KMS-11 (cell line): ENCODE measurements at regions not wholly inside any gene's neighbourhood (a gene's known extent, or its start where the extent isn't known, plus 50 kb on each side); places are given as distances from the start of the nearest gene placed in this dataset.

Source experiments
- H2AFZ ChIP-seq: fragments of 200-600 bp; sonication (generic); 2 replicates; pipeline ENCODE4 v1.6.1; 2016; ENCODE audit warnings: antibody characterized with exemption, mixed run types, low read depth
- H3K27ac ChIP-seq: fragments of 200-600 bp; sonication (generic); 2 replicates; pipeline ENCODE4 v1.6.1; 2016; ENCODE audit warnings: mild to moderate bottlenecking, mixed run types
- H3K27me3 ChIP-seq: fragments of 200-600 bp; sonication (generic); 2 replicates; pipeline ENCODE4 v1.6.1; 2017; ENCODE audit warnings: mild to moderate bottlenecking, low read depth, mixed run types, moderate library complexity; ENCODE audit not compliant: insufficient read depth
- H3K36me3 ChIP-seq: fragments of 200-600 bp; sonication (generic); 2 replicates; pipeline ENCODE4 v1.6.1; 2017; ENCODE audit warnings: mild to moderate bottlenecking, mixed run types; ENCODE audit not compliant: insufficient read depth
- H3K4me1 ChIP-seq: fragments of 200-600 bp; sonication (generic); 2 replicates; pipeline ENCODE4 v1.6.1; 2016; ENCODE audit warnings: mild to moderate bottlenecking, low read depth, mixed run types; ENCODE audit not compliant: poor library complexity, severe bottlenecking
- H3K4me2 ChIP-seq: fragments of 200-600 bp; sonication (generic); 2 replicates; pipeline ENCODE4 v1.7.0; 2016; ENCODE audit warnings: mild to moderate bottlenecking, mixed run types
- H3K4me3 ChIP-seq: fragments of 200-600 bp; sonication (generic); IDR thresholded peaks from 2 replicates; pipeline ENCODE4 v1.6.1; 2017; ENCODE audit warnings: low read depth, low read length, mixed read lengths; ENCODE audit not compliant: insufficient read depth
- H3K79me2 ChIP-seq: fragments of 200-600 bp; sonication (generic); 2 replicates; pipeline ENCODE4 v1.6.1; 2016; ENCODE audit warnings: low read depth, mixed run types; ENCODE audit not compliant: insufficient read depth
- H3K9ac ChIP-seq: fragments of 200-600 bp; sonication (generic); 2 replicates; pipeline ENCODE4 v1.6.1; 2016; ENCODE audit warnings: mild to moderate bottlenecking, mixed run types
- H4K20me1 ChIP-seq: fragments of 200-600 bp; sonication (generic); 2 replicates; pipeline ENCODE4 v1.6.1; 2016; ENCODE audit warnings: mild to moderate bottlenecking, mixed run types; ENCODE audit not compliant: insufficient read depth
- TF ChIP-seq, protein P1 (sequence below): fragments of 200-600 bp; sonication (generic); conservative IDR thresholded peaks from 2 replicates; pipeline ENCODE4 v1.6.1; 2017; ENCODE audit warnings: low read depth, mild to moderate bottlenecking, antibody characterized with exemption, low read length, moderate library complexity, mixed read lengths

DNA sequence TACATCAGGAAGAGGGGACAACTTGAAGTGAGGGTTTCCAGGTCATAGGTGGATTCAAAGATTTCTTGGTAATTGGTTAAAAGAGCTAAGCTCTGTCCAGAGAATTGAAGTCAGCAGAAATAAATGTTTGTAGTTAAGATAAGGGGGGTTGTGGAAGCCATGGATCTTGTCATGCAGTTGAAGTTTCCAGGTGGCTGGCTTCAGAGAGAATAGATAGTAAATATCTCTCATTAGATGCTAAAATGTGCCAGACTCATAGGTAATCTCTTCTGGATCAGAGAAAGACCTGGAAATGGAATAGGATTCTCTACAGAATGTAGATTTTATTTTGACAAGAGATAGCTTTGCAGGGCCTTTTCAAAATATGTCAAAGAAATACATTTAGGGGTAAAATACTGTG is 491.7 kb downstream of the PRR16 start:
- Histone ChIP-seq H3K4me3 (no peak overlapping the region), H3K79me2 (no peaks in the 10 kb centered on the region), H3K27me3 (no peaks in the 10 kb centered on the region), H3K36me3 (no peaks in the 10 kb centered on the region), H3K27ac (no peak overlapping the region), H3K4me2 (no peak overlapping the region), H4K20me1 (no peaks in the 10 kb centered on the region), H3K9ac (no peak overlapping the region), H3K4me1 (no peaks in the 10 kb centered on the region), H2AFZ (no peak overlapping the region)
- TF ChIP-seq, protein P1, sequence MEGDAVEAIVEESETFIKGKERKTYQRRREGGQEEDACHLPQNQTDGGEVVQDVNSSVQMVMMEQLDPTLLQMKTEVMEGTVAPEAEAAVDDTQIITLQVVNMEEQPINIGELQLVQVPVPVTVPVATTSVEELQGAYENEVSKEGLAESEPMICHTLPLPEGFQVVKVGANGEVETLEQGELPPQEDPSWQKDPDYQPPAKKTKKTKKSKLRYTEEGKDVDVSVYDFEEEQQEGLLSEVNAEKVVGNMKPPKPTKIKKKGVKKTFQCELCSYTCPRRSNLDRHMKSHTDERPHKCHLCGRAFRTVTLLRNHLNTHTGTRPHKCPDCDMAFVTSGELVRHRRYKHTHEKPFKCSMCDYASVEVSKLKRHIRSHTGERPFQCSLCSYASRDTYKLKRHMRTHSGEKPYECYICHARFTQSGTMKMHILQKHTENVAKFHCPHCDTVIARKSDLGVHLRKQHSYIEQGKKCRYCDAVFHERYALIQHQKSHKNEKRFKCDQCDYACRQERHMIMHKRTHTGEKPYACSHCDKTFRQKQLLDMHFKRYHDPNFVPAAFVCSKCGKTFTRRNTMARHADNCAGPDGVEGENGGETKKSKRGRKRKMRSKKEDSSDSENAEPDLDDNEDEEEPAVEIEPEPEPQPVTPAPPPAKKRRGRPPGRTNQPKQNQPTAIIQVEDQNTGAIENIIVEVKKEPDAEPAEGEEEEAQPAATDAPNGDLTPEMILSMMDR: no peak

DNA sequence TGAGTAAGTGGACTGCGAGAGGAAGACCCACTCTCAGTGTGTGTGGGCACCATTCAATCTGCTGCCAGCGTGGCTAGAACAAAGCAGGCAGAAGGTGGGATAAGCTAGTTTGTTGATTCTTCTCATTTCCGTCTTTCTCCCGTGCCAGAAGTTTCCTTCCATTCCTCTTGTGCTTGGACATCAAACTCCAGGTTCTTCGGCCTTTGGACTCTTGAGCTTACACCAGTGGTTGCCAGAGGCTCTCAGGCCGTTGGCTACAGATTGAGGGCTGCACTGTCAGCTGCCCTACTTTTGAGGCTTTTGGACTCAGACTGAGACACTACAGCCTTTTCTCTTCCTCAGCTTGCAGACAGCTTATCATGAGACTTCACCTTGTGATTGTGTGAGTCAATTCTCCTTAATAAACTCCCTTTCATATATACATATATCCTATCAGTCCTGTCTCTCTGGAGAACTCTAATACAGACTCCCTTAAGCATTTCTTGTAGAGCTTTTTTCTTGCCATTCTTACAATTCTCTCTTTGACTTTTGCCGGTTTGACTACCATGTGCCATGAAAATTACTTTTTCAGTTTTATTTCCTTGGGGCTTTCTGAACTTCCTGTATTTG is 494.9 kb downstream of the PRR16 start:
- Histone ChIP-seq H4K20me1 (no peaks in the 10 kb centered on the region), H2AFZ (no peak overlapping the region), H3K9ac (no peak overlapping the region), H3K27me3 (no peaks in the 10 kb centered on the region), H3K79me2 (no peaks in the 10 kb centered on the region), H3K4me1 (no peaks in the 10 kb centered on the region), H3K4me2 (no peak overlapping the region), H3K4me3 (no peak overlapping the region), H3K36me3 (no peaks in the 10 kb centered on the region), H3K27ac (no peak overlapping the region)
- TF ChIP-seq, protein P1: no peak

DNA sequence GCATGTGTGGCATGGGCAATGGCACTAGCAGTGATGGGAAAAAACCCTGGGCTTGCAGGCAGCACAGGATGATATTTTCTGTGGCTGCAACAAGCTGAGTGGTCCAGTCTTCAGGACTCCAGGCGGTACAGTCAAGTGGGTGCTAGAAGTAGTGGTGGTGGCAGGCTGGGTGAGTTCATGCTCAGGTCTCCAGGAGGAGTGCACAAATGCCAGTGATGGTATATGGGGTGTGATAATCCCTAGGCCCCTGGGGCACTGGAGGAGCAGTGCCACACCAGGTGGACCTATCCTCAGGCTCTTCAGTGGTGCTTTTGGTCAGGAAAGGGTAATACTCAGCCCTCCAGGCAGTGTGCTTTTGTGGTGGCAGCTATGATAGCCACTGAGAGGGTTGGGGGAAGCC is 496.4 kb downstream of the PRR16 start:
- no peak overlapping the region for H3K27ac ChIP-seq
- TF ChIP-seq, protein P1: no peak
- H3K9ac ChIP-seq: no peak overlapping the region
- H3K4me3 ChIP-seq: no peak overlapping the region
- H3K27me3 ChIP-seq: no peaks in the 10 kb centered on the region
- no peak overlapping the region for H2AFZ ChIP-seq
- no peaks in the 10 kb centered on the region for H4K20me1 ChIP-seq
- no peaks in the 10 kb centered on the region for H3K36me3 ChIP-seq
- H3K4me2 ChIP-seq: no peak overlapping the region
- no peaks in the 10 kb centered on the region for H3K79me2 ChIP-seq
- H3K4me1 ChIP-seq: no peaks in the 10 kb centered on the region

DNA sequence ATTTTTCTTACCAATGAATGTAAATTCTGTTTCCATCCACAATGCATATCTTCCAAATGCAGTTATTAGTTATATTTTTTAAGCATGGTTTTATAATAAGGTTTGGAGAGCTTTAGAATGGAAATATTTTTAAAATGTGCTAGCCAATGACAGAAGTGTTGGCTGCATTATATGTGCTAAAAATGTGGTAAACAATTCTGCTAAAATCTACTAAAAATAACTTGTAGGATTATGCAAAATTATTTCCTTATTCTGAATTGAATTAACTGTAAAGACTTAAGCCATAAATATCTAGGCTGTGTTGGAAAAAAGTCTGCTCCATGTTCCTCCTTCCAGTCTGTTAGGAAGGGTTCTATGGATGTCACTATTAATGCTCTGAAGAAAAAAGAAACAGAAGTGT is 503.3 kb downstream of the PRR16 start:
- no peaks in the 10 kb centered on the region for H3K79me2 ChIP-seq

More for the DNA sequence above, 503.3 kb downstream of the PRR16 start:
- no peak overlapping the region for H3K4me3 ChIP-seq
- H4K20me1 ChIP-seq: no peaks in the 10 kb centered on the region
- H3K4me2 ChIP-seq: no peak overlapping the region
- no peak overlapping the region for H3K9ac ChIP-seq
- no peaks in the 10 kb centered on the region for H3K4me1 ChIP-seq
- H3K27ac ChIP-seq: no peak overlapping the region
- H3K36me3 ChIP-seq: no peaks in the 10 kb centered on the region
- no peak overlapping the region for H2AFZ ChIP-seq
- H3K27me3 ChIP-seq: no peaks in the 10 kb centered on the region
- TF ChIP-seq, protein P1: no peak
